Skeletal muscle tissue (tissue), 3 donors: ENCODE measurements at regions not wholly inside any gene's neighbourhood (a gene's known extent, or its start where the extent isn't known, plus 50 kb on each side); places are given as distances from the start of the nearest gene placed in this dataset.
"Not testable (repeated sequence)": the region's sequence is repeated elsewhere in the genome, so short reads cannot be mapped to it uniquely, and the experiment has no call there.

ENCODE experiments used
- H3K27ac ChIP-seq: one replicate; pipeline ENCODE4 v1.7.0; 2013; ENCODE audit warnings: mild to moderate bottlenecking, low read depth, low read length, inconsistent platforms
- H3K27me3 ChIP-seq, 3 donors: one replicate each; pipeline ENCODE4 v1.7.0; 2013; ENCODE audit warnings: low read length in 3 of 3; ENCODE audit not compliant: control insufficient read depth in 3 of 3, insufficient read depth in 3 of 3
- H3K36me3 ChIP-seq, 3 donors: one replicate each; pipeline ENCODE4 v1.7.0; 2013; ENCODE audit warnings: low read length in 3 of 3; ENCODE audit not compliant: control insufficient read depth in 3 of 3, insufficient read depth in 3 of 3
- H3K4me1 ChIP-seq, 3 donors: one replicate each; pipeline ENCODE4 v1.7.0; 2013; ENCODE audit warnings: low read length in 3 of 3, mild to moderate bottlenecking in 3 of 3; ENCODE audit not compliant: control insufficient read depth in 3 of 3, insufficient read depth in 3 of 3
- H3K4me3 ChIP-seq, 3 donors: one replicate each; pipeline ENCODE4 v1.7.0; 2013; ENCODE audit warnings: low read length in 3 of 3
- H3K9ac ChIP-seq, 3 donors: one replicate each; pipeline ENCODE4 v1.7.0; 2013; ENCODE audit warnings: low read length in 3 of 3, mild to moderate bottlenecking in 3 of 3, moderate library complexity in 2 of 3, low read depth in 1 of 3
- H3K9me3 ChIP-seq, 3 donors: one replicate each; pipeline ENCODE4 v1.7.0; 2013; ENCODE audit warnings: low read length in 3 of 3; ENCODE audit not compliant: control insufficient read depth in 3 of 3
- donor health status: Osteomylitis.

GRCh38 chr11:39777035-39777434 is 1682.4 kb downstream of the LRRC4C start:
- Histone ChIP-seq H3K27me3 (no peaks in the 10 kb centered on the region), H3K4me1 (no peaks in the 10 kb centered on the region), H3K36me3 (no peaks in the 10 kb centered on the region), H3K9ac (no peak overlapping the region), H3K27ac (no peak overlapping the region), H3K9me3 (no peaks in the 10 kb centered on the region), H3K4me3 (no peak overlapping the region)

DNA sequence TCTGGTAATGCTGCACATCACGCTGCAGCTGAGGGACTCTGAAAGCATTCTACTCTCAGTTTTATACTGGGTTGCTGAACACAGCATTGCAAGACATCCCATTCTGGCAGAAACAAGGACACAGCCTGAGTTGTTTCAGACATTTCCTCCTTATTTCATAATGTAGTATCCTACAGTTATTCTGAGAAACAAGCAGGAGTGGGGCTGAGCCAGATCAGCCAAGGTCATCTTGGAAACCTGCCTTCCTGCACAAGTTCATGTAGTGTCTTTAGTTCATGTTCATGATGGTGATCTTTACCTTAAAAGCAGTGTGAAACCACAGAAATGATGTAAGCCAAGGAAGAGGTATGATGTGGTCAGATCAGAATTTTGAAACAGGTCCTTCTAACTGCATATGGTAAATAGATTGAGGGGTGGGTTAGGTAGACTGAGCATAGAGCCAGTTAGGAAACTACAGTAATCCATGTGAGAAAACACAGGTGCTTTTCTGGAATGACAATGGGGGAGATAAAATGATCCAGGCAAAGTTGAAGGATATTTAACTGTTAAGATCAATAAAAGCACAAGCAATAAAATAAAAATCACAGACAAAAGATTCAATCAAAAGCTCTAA is 1686.8 kb downstream of the LRRC4C start:
- no peak overlapping the region for H3K27ac ChIP-seq
- no peaks in the 10 kb centered on the region for H3K36me3 ChIP-seq
- H3K27me3 ChIP-seq: no peaks in the 10 kb centered on the region
- H3K4me3 ChIP-seq: no peak overlapping the region
- H3K4me1 ChIP-seq: no peaks in the 10 kb centered on the region
- no peaks in the 10 kb centered on the region for H3K9me3 ChIP-seq
- H3K9ac ChIP-seq: no peak overlapping the region

DNA sequence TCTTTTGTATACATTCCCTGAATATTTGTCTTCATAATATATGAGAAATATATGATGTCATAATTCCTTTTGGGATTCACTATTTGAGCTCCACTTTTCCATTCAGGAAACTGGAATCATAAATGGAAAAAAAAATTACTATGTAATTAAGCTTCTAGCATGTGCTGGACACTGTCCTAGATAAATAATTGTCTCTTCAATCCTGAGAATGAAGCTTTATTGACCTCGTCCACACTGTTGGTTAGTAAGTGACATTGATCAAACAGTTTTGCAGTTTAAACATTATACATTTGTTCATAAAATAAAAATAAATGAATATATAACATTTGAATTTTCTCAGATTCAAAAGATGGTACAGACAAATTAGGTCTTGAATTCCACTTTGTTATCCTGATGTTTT is 1691.2 kb downstream of the LRRC4C start:
- H3K27me3 ChIP-seq: no peaks in the 10 kb centered on the region
- no peak overlapping the region for H3K27ac ChIP-seq
- H3K9me3 ChIP-seq: no peaks in the 10 kb centered on the region
- H3K36me3 ChIP-seq: no peaks in the 10 kb centered on the region
- no peak overlapping the region for H3K4me3 ChIP-seq
- H3K9ac ChIP-seq: no peak overlapping the region
- H3K4me1 ChIP-seq: no peaks in the 10 kb centered on the region

DNA sequence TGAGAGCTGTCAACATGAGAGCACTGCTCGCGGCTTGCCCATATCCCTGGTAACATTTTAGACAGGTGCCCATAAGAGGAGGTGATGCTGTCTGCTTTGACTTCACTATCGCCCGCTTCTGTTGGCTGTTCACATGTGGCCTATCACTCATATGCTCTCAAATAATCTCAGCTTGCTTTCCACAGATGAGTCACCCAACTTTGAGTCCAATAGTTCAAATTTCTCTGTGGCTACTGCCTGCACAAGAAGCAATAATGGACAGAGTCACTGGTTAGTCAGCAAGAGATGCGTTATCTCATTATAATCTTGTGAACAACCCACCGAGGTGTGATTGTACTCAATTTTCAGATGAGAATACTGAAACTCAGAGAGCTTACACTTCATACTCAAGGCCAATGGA is 1714.1 kb downstream of the LRRC4C start:
- Histone ChIP-seq H3K36me3 (no peaks in the 10 kb centered on the region), H3K27me3 (no peaks in the 10 kb centered on the region), H3K4me1 (no peaks in the 10 kb centered on the region), H3K27ac (no peak overlapping the region), H3K4me3 (no peak overlapping the region), H3K9me3 (no peaks in the 10 kb centered on the region), H3K9ac (no peak overlapping the region)

DNA sequence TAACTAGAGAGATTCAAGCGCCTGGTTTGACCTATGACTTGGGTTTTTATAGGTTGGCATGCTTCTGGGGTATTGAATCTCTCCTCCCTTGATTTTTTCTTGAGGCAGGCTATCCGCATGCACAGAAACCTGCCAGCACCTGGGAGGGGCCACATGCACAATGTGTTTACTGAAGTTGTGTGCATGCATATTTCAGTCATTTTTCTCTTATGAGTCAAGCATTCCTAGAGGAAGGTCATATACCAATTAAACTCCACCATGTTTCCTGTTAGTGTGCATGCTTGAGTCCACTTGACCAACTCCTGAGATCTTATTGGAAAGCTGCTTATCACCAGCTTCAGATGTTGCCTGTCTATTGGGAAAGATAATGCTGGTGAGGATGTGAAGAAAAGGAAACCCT is 1718.4 kb downstream of the LRRC4C start:
- H3K9me3 ChIP-seq: no peaks in the 10 kb centered on the region
- no peaks in the 10 kb centered on the region for H3K4me1 ChIP-seq
- no peaks in the 10 kb centered on the region for H3K36me3 ChIP-seq
- H3K27me3 ChIP-seq: no peaks in the 10 kb centered on the region
- H3K4me3 ChIP-seq: no peak overlapping the region
- H3K27ac ChIP-seq: no peak overlapping the region
- H3K9ac ChIP-seq: no peak overlapping the region

- H3K27ac ChIP-seq, H3K9me3 ChIP-seq, H3K4me3 ChIP-seq, H3K27me3 ChIP-seq, H3K4me1 ChIP-seq, H3K9ac ChIP-seq, H3K36me3 ChIP-seq: not testable (repeated sequence)
Observed at GRCh38 chr11:39736351-39736750, 1723.1 kb downstream of the LRRC4C start.

DNA sequence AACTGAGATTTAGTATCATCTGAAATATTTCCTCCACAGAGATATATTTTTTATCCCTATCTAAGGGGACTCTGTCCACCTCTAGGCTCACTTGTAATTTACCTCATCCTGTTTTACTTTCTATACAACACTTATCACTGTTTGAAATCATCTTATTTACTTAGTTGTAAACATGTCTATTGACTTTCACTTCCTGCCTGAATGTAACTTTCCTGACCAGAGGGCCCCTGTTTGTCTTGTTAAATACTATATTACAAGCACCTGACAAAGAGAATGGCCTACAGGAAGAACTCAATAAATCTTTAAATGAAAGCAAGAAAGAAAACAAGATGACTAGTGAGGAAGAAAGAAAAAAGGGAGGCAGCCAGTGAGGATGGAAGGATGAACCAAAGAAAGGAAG is 1727.5 kb downstream of the LRRC4C start:
- H3K36me3 ChIP-seq: no peaks in the 10 kb centered on the region
- H3K4me3 ChIP-seq: no peak overlapping the region
- H3K27me3 ChIP-seq: no peaks in the 10 kb centered on the region
- H3K27ac ChIP-seq: no peak overlapping the region
- no peak overlapping the region for H3K9ac ChIP-seq
- H3K4me1 ChIP-seq: no peaks in the 10 kb centered on the region
- no peaks in the 10 kb centered on the region for H3K9me3 ChIP-seq

DNA sequence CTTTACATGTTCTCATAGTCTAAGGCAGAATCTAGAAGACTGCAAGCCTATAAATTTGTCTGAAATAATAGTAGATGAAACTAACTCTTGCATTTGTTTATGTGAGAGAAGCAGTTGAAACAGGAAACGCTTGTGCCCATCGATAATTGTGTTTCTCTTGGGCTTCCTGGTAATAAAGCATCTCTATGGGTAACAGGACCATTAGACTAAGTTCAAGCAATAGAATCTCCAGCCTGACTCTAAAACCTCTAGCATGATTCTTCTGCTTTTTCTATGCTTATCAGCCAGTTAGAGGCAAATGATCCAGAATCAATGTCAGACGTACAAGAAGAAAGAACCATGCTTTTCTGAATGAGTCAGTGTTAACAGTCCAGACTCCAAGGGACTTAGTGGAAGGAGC is 1734.4 kb downstream of the LRRC4C start:
- Histone ChIP-seq H3K27me3 (no peaks in the 10 kb centered on the region), H3K36me3 (no peaks in the 10 kb centered on the region), H3K27ac (no peak overlapping the region), H3K4me1 (no peaks in the 10 kb centered on the region), H3K9me3 (no peaks in the 10 kb centered on the region), H3K4me3 (no peak overlapping the region), H3K9ac (no peak overlapping the region)

GRCh38 chr11:39724404-39724803 is 1735.0 kb downstream of the LRRC4C start:
- no peak overlapping the region for H3K4me3 ChIP-seq
- no peak overlapping the region for H3K9ac ChIP-seq
- no peaks in the 10 kb centered on the region for H3K4me1 ChIP-seq
- H3K27ac ChIP-seq: no peak overlapping the region
- no peaks in the 10 kb centered on the region for H3K27me3 ChIP-seq
- H3K36me3 ChIP-seq: no peaks in the 10 kb centered on the region
- H3K9me3 ChIP-seq: no peaks in the 10 kb centered on the region

DNA sequence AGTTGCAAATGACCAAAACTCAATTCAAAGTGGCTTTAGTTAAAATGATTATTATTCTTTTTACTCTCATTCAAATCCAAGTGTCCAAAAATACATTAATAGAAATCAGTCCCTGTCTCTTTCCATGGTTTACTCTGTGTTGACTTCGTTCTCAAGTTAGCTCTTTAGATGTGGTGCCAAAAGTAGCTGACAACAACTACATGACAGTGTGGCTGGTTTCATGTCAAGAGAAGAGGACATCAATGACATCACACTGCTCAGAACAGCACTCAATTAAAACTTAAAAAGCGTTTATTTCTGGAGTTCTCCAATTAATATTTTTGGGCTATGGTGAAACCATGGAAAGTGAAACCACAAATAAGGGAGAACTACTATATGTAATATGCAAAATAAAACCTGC is 1746.9 kb downstream of the LRRC4C start:
- H3K9me3 ChIP-seq: no peaks in the 10 kb centered on the region
- no peak overlapping the region for H3K27ac ChIP-seq
- no peaks in the 10 kb centered on the region for H3K36me3 ChIP-seq
- H3K4me1 ChIP-seq: no peaks in the 10 kb centered on the region
- H3K27me3 ChIP-seq: no peaks in the 10 kb centered on the region
- H3K4me3 ChIP-seq: no peak overlapping the region
- no peak overlapping the region for H3K9ac ChIP-seq

- Histone ChIP-seq H3K9ac (no peak overlapping the region), H3K9me3 (no peaks in the 10 kb centered on the region), H3K4me3 (no peak overlapping the region), H3K4me1 (no peaks in the 10 kb centered on the region), H3K27me3 (no peaks in the 10 kb centered on the region), H3K36me3 (no peaks in the 10 kb centered on the region), H3K27ac (no peak overlapping the region)
Observed at GRCh38 chr11:39690856-39691255, 1768.6 kb downstream of the LRRC4C start.
